ENCODE measurements at regions not wholly inside any gene's neighbourhood (a gene's known extent, or its start where the extent isn't known, plus 50 kb on each side); places are given as distances from the start of the nearest gene placed in this dataset.

DNA sequence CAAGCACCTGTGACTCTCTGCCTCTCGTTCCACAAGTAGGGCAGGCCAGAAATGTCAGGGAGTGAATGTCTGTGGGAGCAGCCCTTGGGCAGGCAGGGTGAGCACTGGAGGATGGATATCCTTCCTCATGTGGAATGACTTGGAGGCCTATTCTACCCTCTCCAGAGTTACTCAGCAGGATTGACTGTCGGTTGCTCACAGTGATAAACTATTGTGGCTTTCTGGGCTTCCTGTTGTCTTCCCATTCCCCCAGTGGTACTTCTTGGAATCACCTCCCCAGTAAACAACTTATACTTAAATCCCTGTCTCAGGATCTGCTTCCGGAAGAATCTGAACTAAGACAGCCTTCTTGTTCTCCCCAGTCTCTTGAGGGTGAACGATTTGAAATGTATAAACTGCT lies 79.6 kb upstream of the MANSC4 start:
- TF ChIP-seq CTCF (IDR thresholded peaks at IDR 0.05) (no peak), EP300 (IDR thresholded peaks at IDR 0.05) (no peak), POLR2A (IDR thresholded peaks at IDR 0.05) (no peak), POLR2AphosphoS5 (IDR thresholded peaks at IDR 0.05) (no peak)
